ENCODE measurements at regions not wholly inside any gene's neighbourhood (a gene's known extent, or its start where the extent isn't known, plus 50 kb on each side); places are given as distances from the start of the nearest gene placed in this dataset.

DNA sequence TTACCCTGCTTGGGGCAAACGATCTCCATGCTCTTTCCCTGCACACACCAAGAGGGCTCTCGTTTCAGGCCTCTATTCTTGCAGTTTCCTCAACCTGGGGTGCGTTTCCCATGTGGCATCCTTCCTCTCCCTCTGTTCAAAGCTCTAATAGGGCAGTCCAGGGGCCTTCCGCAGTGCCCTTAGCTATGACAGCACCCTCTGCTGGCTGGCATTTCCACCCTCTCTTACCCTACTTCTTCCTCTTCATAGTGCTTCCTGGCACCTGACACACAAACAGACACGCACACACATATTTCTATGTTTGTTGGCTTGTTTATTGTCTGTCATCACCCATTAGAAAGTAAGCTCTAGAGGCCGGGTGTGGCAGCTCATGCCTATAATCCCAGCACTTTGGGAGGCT, 294.0 kb downstream of the CLIC5 start:
- no peak overlapping the region for H3K4me3 ChIP-seq

DNA sequence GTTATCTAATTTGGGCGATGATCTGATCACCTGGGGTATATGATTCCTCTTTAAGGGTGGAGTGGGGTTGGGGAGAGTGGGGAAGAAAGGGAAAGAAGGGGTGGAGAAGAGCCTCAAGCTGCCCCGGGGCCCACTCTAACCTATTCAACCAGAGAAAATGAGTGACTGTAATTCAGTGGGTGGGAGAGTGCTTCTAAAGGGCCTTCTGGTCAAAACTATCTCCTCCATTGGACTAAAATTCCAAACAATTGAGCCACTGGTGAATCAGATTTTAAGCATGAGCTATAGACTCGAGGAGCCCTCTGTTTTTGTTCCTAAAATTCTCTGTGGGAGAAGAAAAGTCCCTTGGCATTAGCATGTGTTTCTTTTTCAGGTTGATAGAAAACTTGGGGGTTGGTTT, 296.8 kb downstream of the CLIC5 start:
- peaks cover 0 to 11% (median 8%) of the 10 kb centered on the region in 4 donors for H3K4me1 ChIP-seq
- no peak overlapping the region for H3K4me3 ChIP-seq
- 83 to 88% methylated on average over 3 of the region's 3 CpGs for WGBS, 2 donors
- H3K9me3 ChIP-seq, result peaks cover 0 to 3% (median under 1%) of the 10 kb centered on the region in 4 donors
- no peaks in the 10 kb centered on the region for H3K27me3 ChIP-seq
- no peak for DNase-seq
- TF ChIP-seq CTCF (IDR thresholded peaks at IDR 0.05) (no peak), POLR2AphosphoS5 (IDR thresholded peaks at IDR 0.05) (no peak), EP300 (IDR thresholded peaks at IDR 0.05) (no peak), POLR2A (IDR thresholded peaks at IDR 0.05) (no peak)
- H3K36me3 ChIP-seq, result no peaks in the 10 kb centered on the region
- no peak overlapping the region for H3K27ac ChIP-seq
- intact Hi-C loops (cut with DNase I), result loop anchor here (5.0 kb wide), 2 partner anchors 1062 to 1242 kb away; no protein-coding TSS in a partner anchor

More for the DNA sequence above, 294.0 kb downstream of the CLIC5 start:
- H3K4me1 ChIP-seq, result peaks cover 0 to 8% (median 0%) of the 10 kb centered on the region in 4 donors
- no peaks in the 10 kb centered on the region for H3K27me3 ChIP-seq
- intact Hi-C loops (cut with DNase I), result no loop called here
- no peaks in the 10 kb centered on the region for H3K36me3 ChIP-seq
- no peak for TF ChIP-seq CTCF (IDR thresholded peaks at IDR 0.05)
- no peak for TF ChIP-seq POLR2A (IDR thresholded peaks at IDR 0.05)
- no peak for TF ChIP-seq EP300 (IDR thresholded peaks at IDR 0.05)
- TF ChIP-seq POLR2AphosphoS5 (IDR thresholded peaks at IDR 0.05), result no peak
- H3K9me3 ChIP-seq, result peaks cover 0 to 3% (median under 1%) of the 10 kb centered on the region in 4 donors
- WGBS, 2 donors, result 76 to 84% methylated on average over 6 of the region's 6 CpGs
- no peak overlapping the region for H3K27ac ChIP-seq
- no peak for DNase-seq

GRCh38 chr6:45718131-45718530, 297.5 kb downstream of the CLIC5 start:
- H3K4me3 ChIP-seq, result no peak overlapping the region
- H3K36me3 ChIP-seq, result no peaks in the 10 kb centered on the region
- peaks cover 0 to 2% (median under 1%) of the 10 kb centered on the region in 4 donors for H3K9me3 ChIP-seq
- intact Hi-C loops (cut with DNase I), result loop anchor here (5.0 kb wide), 2 partner anchors 1061 to 1241 kb away; no protein-coding TSS in a partner anchor
- TF ChIP-seq POLR2A (IDR thresholded peaks at IDR 0.05) (no peak), POLR2AphosphoS5 (IDR thresholded peaks at IDR 0.05) (no peak), EP300 (IDR thresholded peaks at IDR 0.05) (no peak), CTCF (IDR thresholded peaks at IDR 0.05) (no peak)
- H3K27ac ChIP-seq, result no peak overlapping the region
- peaks cover 0 to 16% (median 10%) of the 10 kb centered on the region in 4 donors for H3K4me1 ChIP-seq
- WGBS, 2 donors, result 90 to 91% methylated on average over 3 of the region's 3 CpGs
- no peaks in the 10 kb centered on the region for H3K27me3 ChIP-seq
- DNase-seq, result no peak

DNA sequence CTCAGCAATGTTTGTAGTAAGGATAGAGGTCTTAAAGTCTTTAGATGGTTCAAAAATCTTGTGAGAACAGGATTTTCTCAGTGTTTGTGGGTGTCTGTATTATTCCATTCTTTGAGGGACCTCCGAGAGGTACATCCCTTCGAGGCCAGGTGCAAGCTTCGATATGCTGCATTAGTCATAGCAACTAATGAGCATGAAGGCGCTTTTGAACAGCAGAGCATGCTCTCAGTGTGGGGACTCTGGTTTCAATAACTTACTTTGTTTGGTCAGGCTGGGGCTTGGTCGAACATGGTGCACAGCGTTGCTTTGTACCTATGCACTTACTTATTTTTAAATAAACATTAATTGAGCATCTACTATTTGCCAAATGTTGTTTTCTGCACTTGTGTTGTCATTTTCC, 297.9 kb downstream of the CLIC5 start:
- WGBS, 2 donors, result 89 to 91% methylated on average over 6 of the region's 6 CpGs
- intact Hi-C loops (cut with DNase I), result loop anchor here (5.0 kb wide), 2 partner anchors 1060 to 1240 kb away; no protein-coding TSS in a partner anchor

More for the DNA sequence above, 297.9 kb downstream of the CLIC5 start:
- TF ChIP-seq POLR2AphosphoS5 (IDR thresholded peaks at IDR 0.05), result no peak
- no peak for TF ChIP-seq EP300 (IDR thresholded peaks at IDR 0.05)
- TF ChIP-seq CTCF (IDR thresholded peaks at IDR 0.05), result no peak
- TF ChIP-seq POLR2A (IDR thresholded peaks at IDR 0.05), result no peak
- peaks cover 0 to 16% (median 10%) of the 10 kb centered on the region in 4 donors for H3K4me1 ChIP-seq
- no peaks in the 10 kb centered on the region for H3K36me3 ChIP-seq
- no peak overlapping the region for H3K4me3 ChIP-seq
- H3K27ac ChIP-seq, result no peak overlapping the region
- H3K9me3 ChIP-seq, result no peaks in the 10 kb centered on the region
- DNase-seq, result no peak
- H3K27me3 ChIP-seq, result no peaks in the 10 kb centered on the region

Data from sigmoid colon (tissue), 6 donors.